ELF-1 (cell line): ENCODE measurements at regions not wholly inside any gene's neighbourhood (a gene's known extent, or its start where the extent isn't known, plus 50 kb on each side); places are given as distances from the start of the nearest gene placed in this dataset.
"Not testable (repeated sequence)": the region's sequence is repeated elsewhere in the genome, so short reads cannot be mapped to it uniquely, and the experiment has no call there.

Experiments
- DNase-seq: peaks from one replicate; pipeline ENCODE4 v3.0.0-alpha.2; 2016; ENCODE audit warnings: low read depth, low spot score

- DNase-seq: no peak
These were observed 224.2 kb upstream of the IRS2 start for GRCh38 chr13:110010404-110011138.

- DNase-seq: no peak
These were observed 222.4 kb upstream of the IRS2 start for GRCh38 chr13:110008816-110009215.

- no peak for DNase-seq
These were observed 219.9 kb upstream of the IRS2 start for GRCh38 chr13:110006304-110006703.

GRCh38 chr13:110005563-110005962 is 219.2 kb upstream of the IRS2 start:
- DNase-seq: no peak

GRCh38 chr13:110004814-110005213 is 218.4 kb upstream of the IRS2 start:
- no peak for DNase-seq

- DNase-seq: no peak
These were observed 215.4 kb upstream of the IRS2 start for GRCh38 chr13:110001670-110002275.

- DNase-seq: no peak
These were observed 214.4 kb upstream of the IRS2 start for GRCh38 chr13:110000534-110001345.

GRCh38 chr13:109999659-110000533 is 213.5 kb upstream of the IRS2 start:
- DNase-seq: peak; percentile 86

GRCh38 chr13:109998684-109999533 is 212.5 kb upstream of the IRS2 start:
- DNase-seq: no peak

- no peak for DNase-seq
These were observed 211.7 kb upstream of the IRS2 start for GRCh38 chr13:109998037-109998436.

GRCh38 chr13:109997056-109997595 is 210.7 kb upstream of the IRS2 start:
- not testable (repeated sequence) for DNase-seq

GRCh38 chr13:109996404-109996960 is 210.1 kb upstream of the IRS2 start:
- no peak for DNase-seq

- DNase-seq: no peak
These were observed 209.2 kb upstream of the IRS2 start for GRCh38 chr13:109995578-109995977.

- no peak for DNase-seq
These were observed 203.9 kb upstream of the IRS2 start for GRCh38 chr13:109990296-109990695.

- DNase-seq: no peak
These were observed 203.3 kb upstream of the IRS2 start for GRCh38 chr13:109989686-109990085.

GRCh38 chr13:109989155-109989554 is 202.8 kb upstream of the IRS2 start:
- no peak for DNase-seq

GRCh38 chr13:109986851-109987250 is 200.5 kb upstream of the IRS2 start:
- no peak for DNase-seq

- no peak for DNase-seq
These were observed 199.6 kb upstream of the IRS2 start for GRCh38 chr13:109985871-109986450.

GRCh38 chr13:109983447-109983846 is 197.1 kb upstream of the IRS2 start:
- DNase-seq: no peak

GRCh38 chr13:109981000-109981399 is 194.6 kb upstream of the IRS2 start:
- no peak for DNase-seq
